HG02943 (cell line): ENCODE measurements at regions not wholly inside any gene's neighbourhood (a gene's known extent, or its start where the extent isn't known, plus 50 kb on each side); places are given as distances from the start of the nearest gene placed in this dataset.

Experiments used
- ATAC-seq: cut with Tn5 transposase; IDR thresholded peaks from one replicate; pipeline ENCODE4 v1.9.1; 2021; ENCODE audit warnings: mild to moderate bottlenecking, low read depth, moderate library complexity; ENCODE audit not compliant: unreplicated experiment

DNA sequence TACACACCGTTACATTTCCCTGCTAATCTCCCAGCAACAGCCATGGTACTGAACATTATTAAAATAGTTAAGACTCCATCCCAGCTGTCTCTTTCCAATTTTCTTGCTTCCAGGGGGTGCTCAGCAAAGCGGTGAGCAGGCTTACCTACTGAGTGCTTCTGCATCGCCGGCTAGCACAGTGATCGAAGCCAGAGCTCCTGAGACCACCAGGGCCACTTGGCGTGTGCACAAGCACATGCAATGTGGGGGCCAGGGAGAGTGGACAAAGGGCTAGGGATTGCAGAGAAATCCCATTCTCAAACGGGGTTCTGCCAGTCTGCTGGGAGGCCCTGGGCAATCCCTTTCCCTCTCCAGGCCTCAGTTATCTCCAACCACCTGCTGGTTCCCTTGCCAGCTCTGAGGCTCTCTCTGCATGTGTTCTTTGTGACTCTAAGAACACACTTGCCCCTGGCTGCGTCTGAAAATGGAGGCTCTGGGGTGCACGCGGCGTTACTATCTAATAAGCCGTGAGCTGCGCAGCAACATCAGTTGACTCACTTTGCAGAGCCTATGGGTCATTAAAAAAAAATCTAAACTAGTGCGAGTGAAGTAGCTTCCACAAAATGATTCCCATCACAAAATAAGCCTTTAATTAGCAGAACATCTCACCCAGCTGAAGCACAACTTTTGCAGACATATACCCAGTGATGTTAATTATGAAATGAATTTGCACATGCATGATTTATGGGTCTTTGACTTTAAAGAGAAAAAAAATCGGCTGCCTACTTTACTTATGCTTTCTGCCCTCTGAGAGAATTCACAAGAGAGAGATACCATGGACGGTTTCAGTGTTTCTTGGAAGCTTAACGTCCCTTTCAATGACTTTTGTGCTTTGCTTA lies 271.5 kb downstream of the TLE3 start:
- ATAC-seq = no peak

- no peak for ATAC-seq
Measured at GRCh38 chr15:69826819-69827175, 270.9 kb downstream of the TLE3 start.

DNA sequence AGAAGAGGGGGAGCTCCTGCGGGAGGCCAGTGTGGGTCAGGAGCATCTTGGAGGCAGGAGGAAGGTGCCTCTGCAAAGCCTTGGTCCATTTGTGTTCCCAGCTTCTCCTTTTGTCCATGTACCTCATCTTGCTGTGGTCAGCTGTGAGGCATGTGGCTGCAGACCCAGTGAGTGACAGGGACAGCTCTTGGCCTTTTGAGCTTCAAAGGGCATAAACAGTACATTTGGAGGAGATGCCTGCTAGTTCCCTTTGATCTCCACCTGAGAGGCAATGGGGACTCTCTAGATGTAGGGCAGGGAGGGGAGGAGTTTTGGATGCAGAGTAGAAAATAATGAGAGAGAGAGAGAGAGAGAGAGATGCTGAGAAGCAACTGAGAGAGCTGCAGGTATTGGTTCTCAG lies 270.0 kb downstream of the TLE3 start:
- no peak for ATAC-seq

- ATAC-seq = no peak
Measured at GRCh38 chr15:69828181-69828828, 269.4 kb downstream of the TLE3 start.

- ATAC-seq = no peak
Measured at GRCh38 chr15:69829974-69830373, 267.7 kb downstream of the TLE3 start.

DNA sequence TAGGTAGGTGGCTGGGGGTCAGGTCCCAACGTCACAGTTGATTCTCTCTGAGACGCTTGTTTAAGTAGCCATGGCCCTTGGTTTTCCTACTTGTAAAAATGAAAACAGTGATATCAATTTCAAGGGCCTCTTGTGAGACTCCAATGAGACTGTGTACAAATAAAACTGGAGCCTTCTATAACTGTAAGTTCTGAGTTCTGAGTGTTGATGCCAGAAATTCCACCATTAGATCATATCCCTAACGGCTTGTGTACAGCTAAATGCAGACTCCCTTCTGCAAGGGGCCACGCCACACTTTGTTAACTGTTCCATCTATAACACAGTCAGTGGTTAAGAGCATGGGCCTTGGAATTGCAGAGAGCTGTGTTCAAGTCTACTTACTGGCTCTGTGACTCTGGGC lies 267.3 kb downstream of the TLE3 start:
- no peak for ATAC-seq

DNA sequence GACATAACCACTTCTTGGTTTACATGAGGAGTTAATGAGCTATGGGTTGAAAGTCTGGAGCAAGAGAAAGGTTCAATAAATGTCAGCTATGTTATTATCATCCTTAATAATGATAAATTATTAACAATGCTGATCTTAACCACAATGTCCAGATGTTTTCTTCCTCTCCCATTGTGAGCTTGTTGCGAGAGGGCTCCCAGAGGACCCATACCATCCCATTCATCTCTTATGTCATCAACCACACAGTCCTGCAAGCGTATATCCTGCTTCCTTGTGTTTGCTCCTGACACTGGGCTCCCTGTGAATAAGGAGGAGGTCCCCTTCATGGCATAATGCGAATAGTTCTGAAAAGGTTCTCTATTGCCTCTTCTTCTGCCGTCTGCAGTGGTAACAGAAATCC lies 266.8 kb downstream of the TLE3 start:
- ATAC-seq = no peak

- ATAC-seq = no peak
Measured at GRCh38 chr15:69834267-69834666, 263.4 kb downstream of the TLE3 start.

- ATAC-seq = no peak
Measured at GRCh38 chr15:69834761-69835160, 263.0 kb downstream of the TLE3 start.

GRCh38 chr15:69836048-69836447 lies 261.7 kb downstream of the TLE3 start:
- no peak for ATAC-seq

DNA sequence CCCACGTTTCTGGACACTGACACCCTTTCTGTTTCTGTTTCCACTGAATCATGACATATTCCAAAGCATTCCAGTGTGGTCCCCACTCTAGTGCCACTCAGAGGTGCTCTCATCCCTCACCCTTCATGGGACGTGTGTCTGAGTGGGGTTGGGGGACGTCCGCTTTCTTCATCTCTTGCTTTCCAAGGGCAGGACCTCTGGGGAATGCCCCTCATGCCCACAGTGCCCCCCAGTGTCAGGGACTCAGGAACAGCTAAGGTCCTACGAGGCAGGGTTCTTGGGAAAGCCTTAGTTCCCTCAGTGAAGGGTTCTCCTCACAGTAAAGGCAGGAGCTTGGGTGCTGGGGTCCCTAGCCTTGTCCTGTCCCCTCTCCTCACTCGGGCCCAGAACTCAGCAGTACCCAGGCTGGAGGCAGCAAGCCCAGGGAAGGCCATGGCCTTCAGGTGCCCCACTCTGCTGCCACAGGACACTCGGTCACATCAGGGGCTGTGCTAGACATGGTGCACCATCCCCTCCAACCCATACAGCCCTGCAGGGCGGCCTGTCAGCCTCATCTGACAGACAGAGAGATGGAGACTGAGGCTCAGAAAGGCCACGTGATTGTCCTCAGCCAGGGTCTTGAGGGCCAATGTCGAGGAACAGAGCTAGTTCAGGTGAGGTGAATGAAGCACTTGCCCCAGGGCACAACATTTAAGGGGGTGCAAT lies 261.0 kb downstream of the TLE3 start:
- no peak for ATAC-seq

- no peak for ATAC-seq
Measured at GRCh38 chr15:69838338-69838737, 259.4 kb downstream of the TLE3 start.

DNA sequence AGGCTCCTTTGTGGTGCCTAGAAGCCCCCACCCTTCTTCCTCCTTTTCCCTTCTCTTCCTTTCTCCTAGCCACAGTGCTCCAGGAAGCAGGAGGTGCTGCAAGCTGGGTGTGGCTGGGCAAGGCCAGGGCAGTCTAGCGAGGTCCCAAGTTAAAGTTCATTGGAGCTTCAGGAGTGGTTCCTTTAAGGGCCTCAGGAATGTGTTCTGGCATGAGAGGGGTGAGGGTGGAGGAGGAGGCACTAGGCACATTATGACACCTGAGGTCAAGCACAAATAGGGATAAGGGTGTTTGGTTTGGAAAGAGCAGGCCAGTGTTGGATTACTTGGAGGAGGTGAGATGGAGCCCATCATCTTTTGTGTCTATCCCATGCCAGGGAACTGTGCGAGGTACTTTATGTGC lies 258.7 kb downstream of the TLE3 start:
- ATAC-seq = no peak

DNA sequence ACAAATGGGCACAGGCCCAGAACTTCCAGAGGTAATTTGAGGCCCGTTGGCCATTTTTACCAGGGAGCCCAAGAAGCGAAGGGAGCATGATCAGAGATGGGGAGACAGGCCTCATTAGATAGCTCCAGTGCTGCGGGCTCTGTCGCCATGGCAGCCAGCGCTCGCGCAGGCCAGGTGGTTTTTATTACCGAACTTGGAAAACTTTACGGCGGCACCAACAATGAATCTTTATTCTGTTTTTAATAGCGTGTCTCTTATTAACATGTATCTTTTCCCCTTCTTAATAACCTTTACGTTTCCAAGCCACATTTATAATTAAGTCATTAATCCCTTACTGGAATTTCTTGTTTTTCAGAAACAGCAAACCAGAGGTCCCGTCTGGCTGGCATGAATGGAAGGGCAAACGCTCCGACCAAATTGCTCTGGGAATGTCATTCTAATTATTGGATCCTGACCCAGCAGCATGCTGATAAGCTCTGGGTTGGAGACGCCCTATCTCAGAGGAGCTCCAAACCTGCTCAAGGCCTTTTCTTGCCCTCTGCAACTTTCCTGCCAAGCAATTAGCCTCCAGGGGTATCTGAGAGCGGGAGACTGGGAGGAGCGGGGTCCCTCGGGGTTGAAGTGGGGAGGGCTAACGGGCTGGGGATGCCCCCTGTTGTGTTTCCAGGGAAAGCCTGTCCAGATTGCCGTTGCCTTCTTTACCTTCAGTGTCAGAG lies 256.4 kb downstream of the TLE3 start:
- ATAC-seq = no peak

DNA sequence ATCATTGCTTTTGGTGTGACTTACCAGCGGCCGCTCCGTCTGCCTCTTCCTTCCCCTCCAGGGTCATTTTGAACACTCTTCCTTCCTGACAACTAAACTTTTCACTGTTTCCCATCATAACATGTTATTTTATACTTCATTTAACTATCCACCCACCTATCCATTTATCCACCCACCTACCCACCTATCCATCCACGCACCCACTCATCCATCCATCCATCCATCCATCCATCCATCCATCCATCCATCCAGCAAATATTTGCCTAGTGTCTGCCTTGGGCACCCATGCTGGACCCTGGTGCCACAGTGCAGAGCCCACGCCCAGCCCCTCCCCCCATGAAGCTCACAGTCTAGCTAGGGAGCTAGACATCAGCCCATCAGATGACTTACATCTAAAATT lies 254.9 kb downstream of the TLE3 start:
- ATAC-seq = no peak

DNA sequence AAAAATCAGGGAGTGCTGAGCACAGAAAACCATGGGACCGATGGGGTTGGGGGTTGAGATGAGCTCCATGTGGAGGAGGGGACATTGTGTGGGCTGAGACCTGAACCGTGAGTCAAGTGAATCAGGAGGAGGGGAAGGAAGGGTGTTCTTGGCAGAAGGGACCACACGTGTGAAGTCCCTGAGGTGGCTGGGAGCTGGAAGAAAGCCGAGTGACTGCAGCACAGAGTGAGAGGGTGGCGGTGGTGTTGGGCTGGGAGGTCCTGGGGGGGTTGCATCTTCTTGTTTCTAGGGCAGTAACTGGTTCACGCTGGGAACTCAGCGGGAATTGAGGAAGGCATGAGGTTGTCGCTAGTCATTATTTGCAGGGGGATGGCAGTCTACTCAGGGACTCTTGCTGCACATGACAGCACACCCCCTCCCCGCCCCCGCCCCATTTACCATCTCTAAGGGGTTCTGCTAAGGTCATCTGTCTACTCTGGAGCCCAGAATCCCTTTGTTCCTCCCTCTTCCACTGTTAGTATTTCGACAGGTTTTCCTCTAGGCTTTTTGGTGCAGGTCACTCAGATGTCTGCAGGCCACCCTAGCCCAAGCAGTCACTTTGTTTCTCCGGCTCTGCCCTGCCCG lies 254.3 kb downstream of the TLE3 start:
- ATAC-seq = no peak

DNA sequence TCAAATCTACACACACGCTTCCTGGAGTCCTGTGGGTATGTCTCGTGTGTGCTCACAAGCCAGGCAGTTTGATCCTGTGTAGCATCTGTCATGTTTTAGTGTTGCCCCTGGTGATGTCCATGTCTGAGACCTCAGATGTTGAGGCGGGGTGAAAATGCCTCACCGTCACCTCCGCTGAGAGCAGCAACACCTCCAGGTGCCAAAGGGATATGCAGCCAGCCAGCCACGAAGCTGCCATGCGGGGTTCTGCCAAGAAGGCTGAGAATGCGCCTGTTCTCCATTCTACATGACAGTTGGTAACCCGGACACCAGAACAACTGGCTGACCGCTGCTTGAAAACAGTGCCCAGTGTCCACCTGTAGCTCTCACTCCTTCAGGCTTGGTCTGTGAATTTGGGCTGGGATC lies 253.8 kb downstream of the TLE3 start:
- ATAC-seq = no peak

GRCh38 chr15:69845159-69845558 lies 252.6 kb downstream of the TLE3 start:
- no peak for ATAC-seq

- no peak for ATAC-seq
Measured at GRCh38 chr15:69847625-69848024, 250.1 kb downstream of the TLE3 start.

- no peak for ATAC-seq
Measured at GRCh38 chr15:69848096-69848495, 249.6 kb downstream of the TLE3 start.
